H1 (cell line): ENCODE measurements at regions not wholly inside any gene's neighbourhood (a gene's known extent, or its start where the extent isn't known, plus 50 kb on each side); places are given as distances from the start of the nearest gene placed in this dataset.

ENCODE experiments used
- CTCF ChIA-PET: fragments of 300-600 bp; sonication (Branson Sonifier 250); formaldehyde crosslinking; loops from one replicate; lab custom pipeline; 2021; ENCODE audit not compliant: partially characterized antibody; lab: Charles Lee
- POLR2A ChIA-PET: fragments of 300-600 bp; sonication (Branson Sonifier 250); formaldehyde crosslinking; loops from one replicate; lab custom pipeline; 2021; ENCODE audit warnings: inconsistent platforms; ENCODE audit not compliant: partially characterized antibody; lab: Charles Lee
- DNase-seq, 2 experiments: peaks; one replicate each; pipeline versions ENCODE4 v3.0.0 to v3.0.0-alpha.2; 2010 to 2022; ENCODE audit warnings: low spot score in 2 of 2, low read depth in 1 of 2, mixed read lengths in 1 of 2
- FAIRE-seq: peaks from 2 replicates; lab custom pipeline; 2011; peaks lifted over from hg19 to GRCh38; lab: Jason Lieb, UNC
- H2AFZ ChIP-seq: 2 replicates; pipeline ENCODE4 v1.8.1; 2012; ENCODE audit warnings: low read length, inconsistent platforms
- H2AK5ac ChIP-seq: 2 replicates; pipeline ENCODE4 v1.6.1; 2013; ENCODE audit warnings: low read depth, low read length
- H2BK120ac ChIP-seq: replicated peaks from 2 replicates; pipeline ENCODE3; 2013; ENCODE audit warnings: low read depth, low read length, inconsistent platforms
- H2BK12ac ChIP-seq: 2 replicates; pipeline ENCODE4 v1.6.1; 2013; ENCODE audit warnings: low read depth, low read length
- H2BK15ac ChIP-seq: 2 replicates; pipeline ENCODE4 v1.6.1; 2013; ENCODE audit warnings: low read length
- H2BK20ac ChIP-seq: 2 replicates; pipeline ENCODE4 v1.6.1; 2013; ENCODE audit warnings: low read length
- H2BK5ac ChIP-seq: 2 replicates; pipeline ENCODE4 v1.6.1; 2013; ENCODE audit warnings: low read depth, low read length
- H3K14ac ChIP-seq: 2 replicates; pipeline ENCODE4 v1.6.1; 2013; ENCODE audit warnings: inconsistent platforms; ENCODE audit not compliant: insufficient read length
- H3K18ac ChIP-seq: 2 replicates; pipeline ENCODE4 v1.6.1; 2013; ENCODE audit warnings: low read length; ENCODE audit errors: extremely low read depth
- H3K23ac ChIP-seq: 2 replicates; pipeline ENCODE4 v1.6.1; 2013; ENCODE audit warnings: inconsistent platforms; ENCODE audit not compliant: insufficient read length
- H3K23me2 ChIP-seq: 2 replicates; pipeline ENCODE4 v1.6.1; 2013; ENCODE audit warnings: low read depth, low read length
- H3K27ac ChIP-seq: 2 replicates; pipeline ENCODE4 v1.6.1; 2011; ENCODE audit warnings: low read depth, low read length, inconsistent platforms
- H3K27me3 ChIP-seq, 4 experiments: replicated peaks in 1 of 4; 1 replicate in 1 of 4; 2 replicates in 3 of 4; pipeline versions ENCODE4 v1.6.1 to v1.8.1; 2011 to 2013; ENCODE audit warnings: low read length in 3 of 4, mild to moderate bottlenecking in 3 of 4, inconsistent platforms in 2 of 4, mixed read lengths in 2 of 4, moderate library complexity in 1 of 4; ENCODE audit not compliant: control insufficient read depth in 3 of 4, insufficient read depth in 3 of 4; ENCODE audit errors: extremely low read depth in 1 of 4
- H3K36me3 ChIP-seq, 4 experiments: 2 replicates each; pipeline versions ENCODE4 v1.6.1 to v1.8.1; 2011 to 2013; ENCODE audit warnings: mild to moderate bottlenecking in 4 of 4, low read length in 3 of 4, moderate library complexity in 2 of 4, control low read depth in 1 of 4, inconsistent platforms in 1 of 4; ENCODE audit not compliant: insufficient read depth in 4 of 4, control insufficient read depth in 2 of 4
- H3K4ac ChIP-seq: replicated peaks from 2 replicates; pipeline ENCODE3; 2013; ENCODE audit warnings: low read length, low read depth, mixed read lengths, inconsistent platforms; ENCODE audit not compliant: insufficient read length
- H3K4me1 ChIP-seq, 4 experiments: replicated peaks in 1 of 4; 1 replicate in 1 of 4; 2 replicates in 3 of 4; pipeline versions ENCODE4 v1.6.1 to v1.8.1; 2011 to 2013; ENCODE audit warnings: low read length in 3 of 4, inconsistent platforms in 2 of 4, mixed read lengths in 1 of 4; ENCODE audit not compliant: insufficient read depth in 4 of 4, control insufficient read depth in 3 of 4
- H3K4me2 ChIP-seq, 2 experiments: 2 replicates each; pipeline versions ENCODE4 v1.6.1 to v1.8.1; 2011 to 2013; ENCODE audit warnings: low read depth in 2 of 2, low read length in 2 of 2, control low read depth in 1 of 2, inconsistent platforms in 1 of 2, mild to moderate bottlenecking in 1 of 2; ENCODE audit not compliant: insufficient read depth in 1 of 2
- H3K4me3 ChIP-seq, 4 experiments: fragments of 200-600, 300-600 bp in 1 of 4; sonication (generic), shearing (Covaris generic), sonication (Bioruptor Twin) in 1 of 4; 2 replicates each; pipeline versions ENCODE4 v1.5.1 to v1.8.1; 2011 to 2016; ENCODE audit warnings: low read length in 4 of 4, low read depth in 3 of 4, control low read depth in 2 of 4, inconsistent platforms in 2 of 4, mild to moderate bottlenecking in 2 of 4, mixed read lengths in 1 of 4, moderate library complexity in 1 of 4; ENCODE audit not compliant: insufficient read depth in 2 of 4; ENCODE audit errors: extremely low read depth in 1 of 4
- H3K56ac ChIP-seq: replicated peaks from 2 replicates; pipeline ENCODE3; 2013; ENCODE audit warnings: low read depth, mild to moderate bottlenecking, mixed read lengths, low read length, inconsistent platforms; ENCODE audit not compliant: insufficient read length
- H3K79me1 ChIP-seq: 2 replicates; pipeline ENCODE4 v1.6.1; 2013; ENCODE audit warnings: low read depth, low read length, control low read depth
- H3K79me2 ChIP-seq, 2 experiments: 2 replicates each; pipeline versions ENCODE4 v1.6.1 to v1.8.1; 2012 to 2013; ENCODE audit warnings: low read length in 2 of 2, mild to moderate bottlenecking in 2 of 2, inconsistent platforms in 1 of 2; ENCODE audit not compliant: insufficient read depth in 2 of 2, control insufficient read depth in 1 of 2
- H3K9ac ChIP-seq, 4 experiments: replicated peaks in 1 of 4; 1 replicate in 1 of 4; 2 replicates in 3 of 4; pipeline versions ENCODE4 v1.6.1 to v1.8.1; 2011 to 2013; ENCODE audit warnings: low read depth in 3 of 4, low read length in 3 of 4, control low read depth in 2 of 4, mild to moderate bottlenecking in 2 of 4, moderate library complexity in 2 of 4, inconsistent platforms in 1 of 4; ENCODE audit errors: extremely low read depth in 1 of 4
- H3K9me3 ChIP-seq, 2 experiments: 2 replicates each; pipeline versions ENCODE4 v1.6.1 to v1.8.1; 2012 to 2013; ENCODE audit warnings: mild to moderate bottlenecking in 2 of 2, moderate library complexity in 2 of 2, control low read depth in 1 of 2, inconsistent platforms in 1 of 2, low read depth in 1 of 2, low read length in 1 of 2, mixed read lengths in 1 of 2; ENCODE audit not compliant: insufficient read depth in 2 of 2
- H4K20me1 ChIP-seq, 2 experiments: replicated peaks in 1 of 2; 2 replicates each; pipeline versions ENCODE3 to v1.8.1; 2011 to 2013; ENCODE audit warnings: inconsistent platforms in 2 of 2, low read length in 2 of 2, mild to moderate bottlenecking in 1 of 2; ENCODE audit not compliant: insufficient read depth in 2 of 2, control insufficient read depth in 1 of 2
- H4K5ac ChIP-seq: 2 replicates; pipeline ENCODE4 v1.6.1; 2013; ENCODE audit warnings: low read length, low read depth, mixed read lengths, inconsistent platforms; ENCODE audit not compliant: insufficient read length
- H4K8ac ChIP-seq: 2 replicates; pipeline ENCODE4 v1.8.0; 2013; ENCODE audit warnings: mild to moderate bottlenecking, moderate library complexity, low read length, inconsistent platforms; ENCODE audit not compliant: insufficient read depth; ENCODE audit errors: extremely low read depth
- H4K91ac ChIP-seq: replicated peaks from 2 replicates; pipeline ENCODE3; 2013; ENCODE audit warnings: low read length, mixed read lengths, inconsistent platforms; ENCODE audit not compliant: insufficient read length
- CHD1 ChIP-seq: IDR thresholded peaks from 2 replicates; pipeline ENCODE4 v1.6.1; 2012; ENCODE audit warnings: low read depth, low read length, improper control_type of control experiment
- CHD2 ChIP-seq: IDR thresholded peaks from 2 replicates; pipeline ENCODE4 v1.6.1; 2012; ENCODE audit warnings: low read length, improper control_type of control experiment
- EGR1 ChIP-seq: IDR thresholded peaks from 2 replicates; pipeline ENCODE4 v1.6.1; 2011; ENCODE audit warnings: low read depth, low read length, borderline replicate concordance
- EP300 ChIP-seq, 2 experiments: IDR thresholded peaks; 1 replicate in 1 of 2; 2 replicates in 1 of 2; pipeline ENCODE4 v1.6.1; 2011 to 2012; ENCODE audit warnings: low read depth in 2 of 2, low read length in 2 of 2, mild to moderate bottlenecking in 2 of 2, borderline replicate concordance in 1 of 2, inconsistent platforms in 1 of 2, moderate library complexity in 1 of 2
- EZH2 ChIP-seq: fragments of 200-600 bp; sonication (generic); IDR thresholded peaks from 2 replicates; pipeline ENCODE4 v1.7.1; 2012; ENCODE audit warnings: low read depth, mild to moderate bottlenecking, moderate library complexity, low read length, inconsistent platforms; ENCODE audit not compliant: severe bottlenecking
- KDM5A ChIP-seq: fragments of 200-600 bp; IDR thresholded peaks from 2 replicates; pipeline ENCODE4 v1.7.1; 2012; ENCODE audit warnings: mild to moderate bottlenecking, low read length, inconsistent platforms, mixed read lengths
- POLR2AphosphoS5 ChIP-seq: IDR thresholded peaks from 2 replicates; pipeline ENCODE4 v1.6.1; 2011; ENCODE audit warnings: low read depth, low read length
- SIN3A ChIP-seq, 2 experiments: IDR thresholded peaks in 1 of 2; conservative IDR thresholded peaks in 1 of 2; 2 replicates each; pipeline ENCODE4 v1.6.1; 2011 to 2012; ENCODE audit warnings: low read length in 2 of 2, improper control_type of control experiment in 1 of 2, low read depth in 1 of 2, mild to moderate bottlenecking in 1 of 2
- SIRT6 ChIP-seq: IDR thresholded peaks from one replicate; pipeline ENCODE4 v1.7.1; 2012; ENCODE audit warnings: low read length, inconsistent platforms
- TAF1 ChIP-seq: IDR thresholded peaks from 2 replicates; pipeline ENCODE4 v1.6.1; 2011; ENCODE audit warnings: mild to moderate bottlenecking, low read depth, low read length
- TBP ChIP-seq: IDR thresholded peaks from 2 replicates; pipeline ENCODE4 v1.6.1; 2011; ENCODE audit warnings: low read depth, low read length, improper control_type of control experiment
- TCF12 ChIP-seq: IDR thresholded peaks from 2 replicates; pipeline ENCODE4 v1.6.1; 2011; ENCODE audit warnings: low read depth, mild to moderate bottlenecking, low read length
- TEAD4 ChIP-seq: IDR thresholded peaks from 2 replicates; pipeline ENCODE4 v1.6.1; 2012; ENCODE audit warnings: low read depth, low read length, inconsistent platforms, mixed read lengths
- WGBS, 2 experiments: shearing (Covaris generic) in 1 of 2; methylation state at CpG; one replicate each; pipeline versions ENCODE4 v1.1.6 to v1.1.7; 2013 to 2015; ENCODE audit warnings: low lambda C conversion rate in 2 of 2, mixed read lengths in 2 of 2, inconsistent platforms in 1 of 2, low coverage in 1 of 2, missing lambda C conversion rate in 1 of 2; ENCODE audit not compliant: insufficient replicate concordance in 2 of 2, insufficient coverage in 1 of 2, insufficient read length in 1 of 2; ENCODE audit errors: extremely low coverage in 1 of 2, missing lambda C conversion rate in 1 of 2; 5-methylcytosine and 5-hydroxymethylcytosine counted together
- TF ChIP-seq, protein P1 (sequence below): IDR thresholded peaks from 2 replicates; pipeline ENCODE4 v1.6.1; 2012; ENCODE audit warnings: low read length, inconsistent platforms

DNA sequence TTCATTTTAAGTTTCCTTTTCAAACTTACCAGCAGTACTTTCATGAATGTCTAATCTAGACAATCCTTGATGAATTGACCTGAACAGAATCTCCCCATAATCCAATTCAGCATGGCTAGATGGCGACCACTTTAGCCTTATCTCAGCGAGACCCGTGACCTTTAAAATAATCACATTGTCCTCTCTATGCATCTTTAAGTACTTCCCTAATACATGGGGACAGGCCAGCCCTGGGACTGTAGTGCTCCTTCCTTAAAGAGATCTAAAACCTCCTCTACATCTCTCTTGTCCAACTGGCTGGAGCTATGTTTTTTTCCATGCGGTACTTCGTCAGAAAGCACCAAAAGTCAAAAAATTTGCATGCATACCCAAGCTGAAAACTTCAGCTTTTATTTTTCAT is 746.0 kb downstream of the VRK1 start:
- H3K79me1 ChIP-seq = no peaks in the 10 kb centered on the region
- H3K4ac ChIP-seq = no peak overlapping the region
- no peak overlapping the region for H3K14ac ChIP-seq
- H2BK20ac ChIP-seq = no peak overlapping the region
- no peak overlapping the region for H2BK120ac ChIP-seq
- no peak overlapping the region for H3K4me2 ChIP-seq
- H2BK12ac ChIP-seq = no peak overlapping the region
- POLR2A ChIA-PET = no interaction called here
- H3K9ac ChIP-seq = no peak overlapping the region
- H3K18ac ChIP-seq = no peak overlapping the region
- DNase-seq (no peak), FAIRE-seq (no peak)
- no peak overlapping the region for H4K8ac ChIP-seq
- H3K56ac ChIP-seq = no peak overlapping the region
- no peaks in the 10 kb centered on the region for H3K27me3 ChIP-seq
- H3K9me3 ChIP-seq = no peaks in the 10 kb centered on the region
- no peaks in the 10 kb centered on the region for H4K20me1 ChIP-seq
- 96% methylated on average over 5 of the region's 5 CpGs; no CpG with 5 or more reads in 1 of the 2 experiments for WGBS, 2 experiments
- no peak overlapping the region for H3K23ac ChIP-seq
- no peak overlapping the region for H2BK5ac ChIP-seq
- no peak overlapping the region for H2AFZ ChIP-seq
- H2BK15ac ChIP-seq = no peak overlapping the region
- H3K36me3 ChIP-seq = no peaks in the 10 kb centered on the region
- CTCF ChIA-PET = interaction anchor here (0.7 kb wide), 1 partner anchor 442 kb away, joined by 3 read pairs; no protein-coding TSS in a partner anchor
- H3K23me2 ChIP-seq = no peaks in the 10 kb centered on the region
- H3K27ac ChIP-seq = no peak overlapping the region
- H2AK5ac ChIP-seq = no peak overlapping the region
- no peaks in the 10 kb centered on the region for H3K79me2 ChIP-seq
- H4K91ac ChIP-seq = no peak overlapping the region
- H3K4me1 ChIP-seq = no peaks in the 10 kb centered on the region
- no peak overlapping the region for H4K5ac ChIP-seq
- H3K4me3 ChIP-seq = no peak overlapping the region
- TF ChIP-seq KDM5A = no peak
- TF ChIP-seq CHD2 = no peak
- TF ChIP-seq, protein P1, sequence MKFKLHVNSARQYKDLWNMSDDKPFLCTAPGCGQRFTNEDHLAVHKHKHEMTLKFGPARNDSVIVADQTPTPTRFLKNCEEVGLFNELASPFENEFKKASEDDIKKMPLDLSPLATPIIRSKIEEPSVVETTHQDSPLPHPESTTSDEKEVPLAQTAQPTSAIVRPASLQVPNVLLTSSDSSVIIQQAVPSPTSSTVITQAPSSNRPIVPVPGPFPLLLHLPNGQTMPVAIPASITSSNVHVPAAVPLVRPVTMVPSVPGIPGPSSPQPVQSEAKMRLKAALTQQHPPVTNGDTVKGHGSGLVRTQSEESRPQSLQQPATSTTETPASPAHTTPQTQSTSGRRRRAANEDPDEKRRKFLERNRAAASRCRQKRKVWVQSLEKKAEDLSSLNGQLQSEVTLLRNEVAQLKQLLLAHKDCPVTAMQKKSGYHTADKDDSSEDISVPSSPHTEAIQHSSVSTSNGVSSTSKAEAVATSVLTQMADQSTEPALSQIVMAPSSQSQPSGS = no peak
- TF ChIP-seq TAF1 = no peak
- TF ChIP-seq EP300 (IDR thresholded peaks at IDR 0.05; ENCODE audit: borderline replicate concordance in 1 of 2, low read depth in 2 of 2, low read length in 2 of 2) = no peak
- TF ChIP-seq TBP = no peak
- TF ChIP-seq CHD1 = no peak
- no peak for TF ChIP-seq POLR2AphosphoS5
- no peak for TF ChIP-seq SIN3A (conservative IDR thresholded peaks at IDR 0.05 in 1 of 2, IDR thresholded peaks at IDR 0.05 in 1 of 2; ENCODE audit: low read depth in 1 of 2, low read length in 2 of 2)
- no peak for TF ChIP-seq EGR1
- TF ChIP-seq TEAD4 = no peak
- no peak for TF ChIP-seq EZH2
- TF ChIP-seq SIRT6 = no peak
- TF ChIP-seq TCF12 = no peak
